GM12865 (cell line): ENCODE measurements at regions not wholly inside any gene's neighbourhood (a gene's known extent, or its start where the extent isn't known, plus 50 kb on each side); places are given as distances from the start of the nearest gene placed in this dataset.

Experiments used
- DNase-seq: peaks from one replicate; pipeline ENCODE4 v3.0.0; 2010; ENCODE audit warnings: low read depth
- H3K4me3 ChIP-seq: 2 replicates; pipeline ENCODE4 v1.5.1; 2011; ENCODE audit warnings: mild to moderate bottlenecking, low read depth, low read length, control low read depth
- CTCF ChIP-seq: IDR thresholded peaks from 2 replicates; pipeline ENCODE4 v1.5.1; 2011; ENCODE audit warnings: low read length, control low read depth, low read depth, inconsistent platforms; ENCODE audit not compliant: insufficient read depth; ENCODE audit errors: missing control alignments

- no peak for TF ChIP-seq CTCF
- DNase-seq, result no peak
These were observed 2594.8 kb downstream of the ARAP2 start for GRCh38 chr4:33649471-33649870.

DNA sequence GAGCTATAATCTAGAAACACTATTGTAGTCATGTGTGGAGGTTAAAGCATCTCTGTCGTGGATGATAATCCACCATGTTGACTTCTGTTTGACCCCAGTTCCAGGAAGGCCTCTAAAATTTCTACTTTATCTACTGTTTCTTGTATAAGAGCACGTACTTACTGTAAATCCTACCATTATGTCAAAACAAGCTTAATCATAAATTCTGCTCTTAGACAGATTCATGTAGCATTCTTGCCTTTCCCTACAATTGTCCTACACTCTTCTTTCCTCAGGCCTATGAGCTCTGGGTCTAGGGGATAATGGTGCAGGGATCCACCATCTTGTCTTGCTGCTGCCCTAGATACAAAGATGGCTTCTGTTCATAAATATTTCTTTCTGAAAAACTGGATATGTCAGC, 2594.3 kb downstream of the ARAP2 start:
- TF ChIP-seq CTCF, result no peak
- DNase-seq, result no peak

More at GRCh38 chr4:33649471-33649870, 2594.8 kb downstream of the ARAP2 start:
- H3K4me3 ChIP-seq, result no peak overlapping the region

DNA sequence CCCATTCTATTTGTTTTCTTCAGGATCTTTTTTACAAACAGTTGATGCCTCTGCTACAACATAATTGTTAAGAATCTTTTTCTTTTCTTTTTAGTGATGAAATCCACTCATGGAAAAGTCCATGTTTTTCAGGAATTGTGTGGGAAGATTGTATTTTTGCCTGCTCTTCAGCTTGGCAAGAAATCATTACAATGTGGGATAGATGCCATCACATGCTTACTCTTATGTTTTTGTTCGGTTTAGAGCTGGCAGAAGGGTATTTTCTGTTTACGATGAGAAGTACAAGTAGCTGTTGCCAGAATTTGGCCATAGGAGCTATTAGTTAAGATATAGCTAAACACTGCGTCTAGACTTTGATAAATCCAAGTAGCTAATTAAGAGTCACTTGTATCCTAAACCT, 2585.3 kb downstream of the ARAP2 start:
- TF ChIP-seq CTCF, result no peak
- H3K4me3 ChIP-seq, result no peak overlapping the region
- no peak for DNase-seq

More for the DNA sequence above, 2594.3 kb downstream of the ARAP2 start:
- H3K4me3 ChIP-seq, result no peak overlapping the region

GRCh38 chr4:33661636-33662035, 2582.7 kb downstream of the ARAP2 start:
- no peak for DNase-seq
- no peak for TF ChIP-seq CTCF
- H3K4me3 ChIP-seq, result no peak overlapping the region

- H3K4me3 ChIP-seq, result no peak overlapping the region
- DNase-seq, result no peak
- TF ChIP-seq CTCF, result no peak
These were observed 2558.4 kb downstream of the ARAP2 start for GRCh38 chr4:33685939-33686338.

DNA sequence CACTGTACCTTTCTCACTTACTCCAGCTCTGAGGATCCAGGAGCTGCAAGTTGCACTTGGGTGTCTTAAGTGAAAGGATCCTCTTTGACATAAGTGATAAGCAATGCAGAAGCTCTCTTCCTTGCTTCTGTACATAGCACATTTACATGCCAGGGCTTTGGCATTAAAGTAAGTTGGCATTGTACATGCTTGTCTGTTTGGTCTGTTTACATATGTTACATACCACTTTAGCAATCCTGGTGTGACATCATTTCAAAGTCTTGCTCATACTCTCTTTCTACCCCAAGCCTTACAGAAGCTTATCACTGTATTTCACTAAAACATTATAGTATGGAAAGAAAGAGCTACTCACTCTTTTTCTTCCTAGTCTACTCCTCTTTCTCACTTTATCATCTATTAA, 2548.3 kb downstream of the ARAP2 start:
- no peak for DNase-seq
- no peak for TF ChIP-seq CTCF

GRCh38 chr4:33696586-33696985, 2547.7 kb downstream of the ARAP2 start:
- H3K4me3 ChIP-seq, result no peak overlapping the region
- no peak for TF ChIP-seq CTCF
- no peak for DNase-seq

More for the DNA sequence above, 2548.3 kb downstream of the ARAP2 start:
- no peak overlapping the region for H3K4me3 ChIP-seq
